ENCODE measurements at regions not wholly inside any gene's neighbourhood (a gene's known extent, or its start where the extent isn't known, plus 50 kb on each side); places are given as distances from the start of the nearest gene placed in this dataset.

GRCh38 chr10:36019749-36020148, 377.7 kb upstream of the FZD8 start:
- H3K23ac ChIP-seq (ENCODE audit: low read depth, low read length), result no peak overlapping the region
- H3K4me1 ChIP-seq (ENCODE audit: control insufficient read depth, insufficient read depth, low read length), result no peaks in the 10 kb centered on the region; the same call in 1 of the 2 replicates
- no peak overlapping the region for H4K8ac ChIP-seq (ENCODE audit: low read depth in 2 of 2, low read length in 2 of 2)
- H3K9me3 ChIP-seq (ENCODE audit: control insufficient read depth, insufficient read depth, low read length), result no peaks in the 10 kb centered on the region
- H3K27me3 ChIP-seq (ENCODE audit: control insufficient read depth, insufficient read depth, low read length), result no peaks in the 10 kb centered on the region; the same call in 1 of the 2 replicates
- no peak overlapping the region for H3K4me2 ChIP-seq (ENCODE audit: low read depth, low read length)
- H3K27ac ChIP-seq (ENCODE audit: insufficient read depth, low read length), result no peak overlapping the region
- H3K4ac ChIP-seq (ENCODE audit: low read depth, low read length), result no peak overlapping the region
- no peak overlapping the region for H2AFZ ChIP-seq (replicated peaks; ENCODE audit: low read length, poor library complexity)
- H3K9me1 ChIP-seq (ENCODE audit: insufficient read depth, low read length), result peaks cover 6% of the 10 kb centered on the region; the same call in 1 of the 2 replicates
- H2BK15ac ChIP-seq (ENCODE audit: low read depth, low read length), result no peak overlapping the region
- DNase-seq (no peak), ATAC-seq (ENCODE audit: low read depth) (no peak)
- CTCF ChIA-PET, result interaction anchor here (0.6 kb wide), 1 partner anchor 52 kb away, joined by 3 read pairs; no protein-coding TSS in a partner anchor
- no peaks in the 10 kb centered on the region for H4K20me1 ChIP-seq (ENCODE audit: insufficient read depth, low read length)
- POLR2A ChIA-PET (ENCODE audit: unreplicated experiment), result no interaction called here
- BruUV-seq (replicated peaks), result no TSS peak
- dilution Hi-C loops (cut with HindIII; ENCODE audit: low sequenced_read_pairs, unreplicated experiment) (no loop called here), intact Hi-C loops (cut with micrococcal nuclease) (no loop called here), in situ Hi-C loops (cut with MboI; ENCODE audit: low sequenced_read_pairs) (no loop called here)
- no peak overlapping the region for H4K91ac ChIP-seq (ENCODE audit: insufficient read depth, low read depth, low read length)
- H3K4me3 ChIP-seq (ENCODE audit: insufficient read depth, low read depth, low read length), result no peak overlapping the region
- WGBS, 2 experiments (ENCODE audit: extremely low coverage in 2 of 2, insufficient read length in 1 of 2), result no CpG with 5 or more reads among the region's 4 CpGs
- H2AK5ac ChIP-seq (ENCODE audit: low read depth, low read length), result no peak overlapping the region
- no peak overlapping the region for H3K18ac ChIP-seq (ENCODE audit: low read depth, low read length)
- no peak overlapping the region for H3K56ac ChIP-seq (ENCODE audit: extremely low read depth, insufficient read depth, low read length)
- no peak overlapping the region for H3K14ac ChIP-seq (replicated peaks; ENCODE audit: low read depth, low read length)
- H3K79me1 ChIP-seq (ENCODE audit: low read depth in 1 of 2, low read length in 2 of 2), result no peaks in the 10 kb centered on the region
- no peak for TF ChIP-seq RAD21 (IDR thresholded peaks at IDR 0.05; ENCODE audit: low read length)
- H4K5ac ChIP-seq (ENCODE audit: low read depth, low read length), result no peak overlapping the region
- no peak overlapping the region for H2BK5ac ChIP-seq (ENCODE audit: low read depth, low read length, poor library complexity, severe bottlenecking)
- no peak overlapping the region for H2BK120ac ChIP-seq (ENCODE audit: low read depth, low read length)
- H3K36me3 ChIP-seq (ENCODE audit: control insufficient read depth, insufficient read depth, low read length), result no peaks in the 10 kb centered on the region
- H2BK20ac ChIP-seq (ENCODE audit: low read depth, low read length), result no peak overlapping the region
- no peak overlapping the region for H2AK9ac ChIP-seq (replicated peaks; ENCODE audit: low read depth, low read length, poor library complexity)
- H3K9ac ChIP-seq (ENCODE audit: low read depth, low read length), result no peak overlapping the region

Measured in IMR-90 (cell line).